ENCODE measurements at regions not wholly inside any gene's neighbourhood (a gene's known extent, or its start where the extent isn't known, plus 50 kb on each side); places are given as distances from the start of the nearest gene placed in this dataset.

DNA sequence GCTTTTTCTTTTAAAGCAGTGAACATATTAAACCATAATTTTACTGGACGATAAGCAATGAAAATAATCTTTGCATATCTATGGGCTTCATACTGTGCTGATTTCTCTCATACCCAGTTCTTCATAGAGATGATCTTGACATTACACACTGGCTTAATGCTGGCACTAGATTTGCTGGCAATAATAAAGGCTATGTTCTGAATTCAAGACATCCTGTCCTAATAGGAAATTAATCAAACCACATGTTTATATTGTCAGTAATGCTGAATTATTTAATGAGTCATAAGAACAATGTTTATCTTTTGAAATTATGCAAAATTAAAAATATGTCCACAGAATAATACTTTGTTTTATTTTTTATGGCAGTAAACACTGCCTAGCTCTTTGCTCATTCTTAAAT lies 643.2 kb downstream of the OTOL1 start:
- DNase-seq (ENCODE audit: low read depth), result no peak
- TF ChIP-seq, protein P1, sequence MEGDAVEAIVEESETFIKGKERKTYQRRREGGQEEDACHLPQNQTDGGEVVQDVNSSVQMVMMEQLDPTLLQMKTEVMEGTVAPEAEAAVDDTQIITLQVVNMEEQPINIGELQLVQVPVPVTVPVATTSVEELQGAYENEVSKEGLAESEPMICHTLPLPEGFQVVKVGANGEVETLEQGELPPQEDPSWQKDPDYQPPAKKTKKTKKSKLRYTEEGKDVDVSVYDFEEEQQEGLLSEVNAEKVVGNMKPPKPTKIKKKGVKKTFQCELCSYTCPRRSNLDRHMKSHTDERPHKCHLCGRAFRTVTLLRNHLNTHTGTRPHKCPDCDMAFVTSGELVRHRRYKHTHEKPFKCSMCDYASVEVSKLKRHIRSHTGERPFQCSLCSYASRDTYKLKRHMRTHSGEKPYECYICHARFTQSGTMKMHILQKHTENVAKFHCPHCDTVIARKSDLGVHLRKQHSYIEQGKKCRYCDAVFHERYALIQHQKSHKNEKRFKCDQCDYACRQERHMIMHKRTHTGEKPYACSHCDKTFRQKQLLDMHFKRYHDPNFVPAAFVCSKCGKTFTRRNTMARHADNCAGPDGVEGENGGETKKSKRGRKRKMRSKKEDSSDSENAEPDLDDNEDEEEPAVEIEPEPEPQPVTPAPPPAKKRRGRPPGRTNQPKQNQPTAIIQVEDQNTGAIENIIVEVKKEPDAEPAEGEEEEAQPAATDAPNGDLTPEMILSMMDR (IDR thresholded peaks at IDR 0.05; ENCODE audit: insufficient read depth, low read length), result no peak
- no peak overlapping the region for H3K4me3 ChIP-seq (ENCODE audit: low read depth, low read length)

DNA sequence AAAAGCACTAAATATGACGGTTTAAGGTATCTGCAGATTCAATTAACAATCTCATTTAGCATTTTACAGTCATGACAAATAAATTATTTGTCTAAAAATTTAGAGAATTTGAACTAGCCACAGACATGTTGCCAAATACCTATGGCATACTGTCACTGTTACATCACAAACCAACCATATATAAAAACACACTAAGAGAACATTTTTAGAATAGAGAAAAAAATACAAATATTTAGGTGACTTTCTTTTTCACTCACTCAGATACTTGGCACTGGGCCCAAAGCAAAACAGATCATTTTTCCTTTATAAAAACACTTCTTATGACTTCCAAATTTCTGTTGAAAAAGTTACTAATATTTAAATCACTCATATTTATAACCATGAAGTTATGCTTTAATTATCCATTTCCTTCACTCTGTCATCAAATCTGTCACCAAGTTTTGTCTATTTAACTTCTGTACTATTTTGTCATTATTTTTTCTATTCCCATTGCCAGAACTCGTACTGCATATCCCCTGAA lies 644.7 kb downstream of the OTOL1 start:
- TF ChIP-seq, protein P1 (IDR thresholded peaks at IDR 0.05; ENCODE audit: insufficient read depth, low read length), result no peak
- H3K4me3 ChIP-seq (ENCODE audit: low read depth, low read length), result no peak overlapping the region
- DNase-seq (ENCODE audit: low read depth), result peak; percentile 52

DNA sequence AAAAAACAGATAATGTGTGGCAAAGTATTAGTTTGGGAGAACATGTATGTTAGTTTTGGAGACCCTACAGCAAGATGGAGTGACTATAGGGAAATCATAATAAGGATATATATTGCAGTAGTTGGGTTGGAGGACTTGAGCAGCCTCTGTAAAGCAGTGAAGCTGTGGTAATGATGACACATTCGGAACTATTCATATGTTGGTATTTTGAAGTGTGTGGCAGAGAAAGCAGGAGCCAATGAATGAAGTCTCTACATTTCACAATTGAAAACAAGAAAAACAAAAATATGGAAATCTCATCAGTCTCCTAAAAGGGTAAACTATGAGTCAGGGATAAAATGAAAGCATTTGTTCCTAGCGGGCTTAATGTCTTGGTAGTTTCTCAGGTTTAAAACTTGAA lies 645.9 kb downstream of the OTOL1 start:
- no peak overlapping the region for H3K4me3 ChIP-seq (ENCODE audit: low read depth, low read length)
- TF ChIP-seq, protein P1 (IDR thresholded peaks at IDR 0.05; ENCODE audit: insufficient read depth, low read length), result no peak
- peak; percentile 3 for DNase-seq (ENCODE audit: low read depth)

DNA sequence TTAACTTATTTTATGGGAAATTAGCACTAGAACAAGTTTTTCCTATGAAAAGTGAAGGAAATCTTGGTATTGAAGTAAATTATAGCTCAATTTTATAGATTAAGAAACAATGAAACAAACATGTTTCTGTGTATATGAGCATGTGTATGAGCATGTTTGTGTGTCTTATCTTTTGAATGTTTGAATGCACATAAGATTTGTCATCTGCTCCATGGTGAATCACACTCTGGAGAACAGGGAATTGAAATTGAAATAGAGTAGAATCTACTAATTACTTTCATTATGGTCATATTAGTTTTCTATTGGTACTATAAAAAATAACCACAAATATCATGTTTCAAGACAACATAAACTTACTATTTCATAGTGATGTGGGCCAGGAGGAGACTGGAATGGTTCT lies 646.6 kb downstream of the OTOL1 start:
- no peak for DNase-seq (ENCODE audit: low read depth)
- no peak overlapping the region for H3K4me3 ChIP-seq (ENCODE audit: low read depth, low read length)
- TF ChIP-seq, protein P1 (IDR thresholded peaks at IDR 0.05; ENCODE audit: insufficient read depth, low read length), result no peak

DNA sequence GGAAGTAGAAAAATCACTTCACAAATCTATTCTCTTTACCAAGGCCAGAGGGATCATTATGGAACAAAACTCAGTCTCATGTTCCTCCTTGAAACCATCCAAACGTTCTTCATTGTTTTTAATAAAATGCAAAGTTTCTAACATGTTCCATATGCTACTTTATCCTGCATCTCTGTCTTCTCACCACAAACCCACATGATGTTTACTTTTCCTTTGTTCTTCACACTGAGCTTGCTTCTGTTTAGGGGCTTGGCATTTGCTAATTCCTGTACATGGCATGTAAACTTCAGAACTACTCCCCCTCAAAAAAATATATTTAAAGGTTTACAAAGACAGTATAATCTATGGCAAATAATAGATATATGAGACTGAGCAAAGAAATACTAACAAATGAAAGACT lies 651.4 kb downstream of the OTOL1 start:
- DNase-seq (ENCODE audit: low read depth), result no peak
- TF ChIP-seq, protein P1 (IDR thresholded peaks at IDR 0.05; ENCODE audit: insufficient read depth, low read length), result no peak
- H3K4me3 ChIP-seq (ENCODE audit: low read depth, low read length), result no peak overlapping the region

DNA sequence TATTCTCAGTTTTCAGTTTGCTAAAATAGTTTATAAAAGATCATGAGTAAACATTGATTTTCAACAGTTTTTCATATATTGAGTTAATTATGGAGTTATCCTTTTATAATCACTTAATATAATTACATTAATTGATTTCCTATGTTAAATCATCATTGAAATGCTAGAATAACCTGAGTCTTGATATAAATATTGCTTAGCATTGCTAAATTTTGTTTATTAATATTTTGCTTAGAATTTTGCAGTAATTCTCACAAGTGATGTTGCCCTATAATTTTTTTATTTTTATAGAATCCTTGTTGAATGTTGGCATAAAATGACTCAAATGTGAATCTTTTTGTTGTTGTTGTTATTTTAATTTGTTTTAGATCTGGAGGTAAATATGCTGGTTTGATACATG lies 654.2 kb downstream of the OTOL1 start:
- H3K4me3 ChIP-seq (ENCODE audit: low read depth, low read length), result no peak overlapping the region
- TF ChIP-seq, protein P1 (IDR thresholded peaks at IDR 0.05; ENCODE audit: insufficient read depth, low read length), result no peak
- no peak for DNase-seq (ENCODE audit: low read depth)

DNA sequence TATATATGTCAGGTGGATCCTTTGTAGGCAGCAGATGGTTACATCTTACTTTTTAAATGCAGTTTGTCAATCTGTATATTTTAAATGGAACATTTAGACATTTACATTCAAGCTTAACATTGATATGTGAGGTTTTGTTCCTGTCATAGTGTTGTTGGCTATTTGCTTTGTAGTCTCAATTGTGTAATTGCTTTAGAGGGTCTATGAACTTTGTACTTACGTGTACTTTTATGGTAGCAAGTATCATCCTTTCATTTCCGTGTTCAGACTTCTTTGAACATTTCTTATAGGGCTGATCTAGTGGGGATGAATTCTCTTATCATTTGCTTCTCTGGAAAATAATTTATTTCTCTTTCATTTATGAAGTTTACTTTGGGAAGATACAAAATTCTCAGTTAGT lies 656.0 kb downstream of the OTOL1 start:
- TF ChIP-seq, protein P1 (IDR thresholded peaks at IDR 0.05; ENCODE audit: insufficient read depth, low read length), result no peak
- no peak for DNase-seq (ENCODE audit: low read depth)
- no peak overlapping the region for H3K4me3 ChIP-seq (ENCODE audit: low read depth, low read length)

Data from fibroblast of the aortic adventitia (primary cell).